ENCODE measurements at regions not wholly inside any gene's neighbourhood (a gene's known extent, or its start where the extent isn't known, plus 50 kb on each side); places are given as distances from the start of the nearest gene placed in this dataset.

DNA sequence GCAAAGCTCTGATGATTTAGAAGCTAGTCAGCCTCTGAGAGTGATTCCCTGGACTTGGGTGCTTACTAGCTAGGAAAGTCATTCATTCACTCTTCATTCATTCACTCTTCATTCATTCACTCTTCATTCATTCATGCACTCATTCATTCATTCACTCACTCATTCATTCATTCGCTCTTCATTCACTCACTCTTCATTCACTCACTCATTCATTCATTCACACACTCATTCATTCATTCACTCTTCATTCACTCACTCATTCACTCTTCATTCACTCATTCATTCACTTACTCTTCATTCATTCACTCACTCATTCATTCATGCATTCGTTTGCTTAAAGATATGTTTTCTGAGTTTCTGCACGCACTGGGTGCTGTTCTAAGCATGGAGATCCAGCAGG is 292.7 kb upstream of the TNRC6C start:
- TF ChIP-seq, protein P1, sequence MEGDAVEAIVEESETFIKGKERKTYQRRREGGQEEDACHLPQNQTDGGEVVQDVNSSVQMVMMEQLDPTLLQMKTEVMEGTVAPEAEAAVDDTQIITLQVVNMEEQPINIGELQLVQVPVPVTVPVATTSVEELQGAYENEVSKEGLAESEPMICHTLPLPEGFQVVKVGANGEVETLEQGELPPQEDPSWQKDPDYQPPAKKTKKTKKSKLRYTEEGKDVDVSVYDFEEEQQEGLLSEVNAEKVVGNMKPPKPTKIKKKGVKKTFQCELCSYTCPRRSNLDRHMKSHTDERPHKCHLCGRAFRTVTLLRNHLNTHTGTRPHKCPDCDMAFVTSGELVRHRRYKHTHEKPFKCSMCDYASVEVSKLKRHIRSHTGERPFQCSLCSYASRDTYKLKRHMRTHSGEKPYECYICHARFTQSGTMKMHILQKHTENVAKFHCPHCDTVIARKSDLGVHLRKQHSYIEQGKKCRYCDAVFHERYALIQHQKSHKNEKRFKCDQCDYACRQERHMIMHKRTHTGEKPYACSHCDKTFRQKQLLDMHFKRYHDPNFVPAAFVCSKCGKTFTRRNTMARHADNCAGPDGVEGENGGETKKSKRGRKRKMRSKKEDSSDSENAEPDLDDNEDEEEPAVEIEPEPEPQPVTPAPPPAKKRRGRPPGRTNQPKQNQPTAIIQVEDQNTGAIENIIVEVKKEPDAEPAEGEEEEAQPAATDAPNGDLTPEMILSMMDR (IDR thresholded peaks at IDR 0.05) = no peak
- no peak for TF ChIP-seq EP300 (IDR thresholded peaks at IDR 0.05)

Data from stomach (tissue), 4 donors.